Fibroblast of mammary gland (primary cell): ENCODE measurements at regions not wholly inside any gene's neighbourhood (a gene's known extent, or its start where the extent isn't known, plus 50 kb on each side); places are given as distances from the start of the nearest gene placed in this dataset.

Experiments used
- DNase-seq: peaks from one replicate; pipeline ENCODE4 v3.0.0-alpha.2; 2010; ENCODE audit warnings: low read depth
- H3K4me3 ChIP-seq: 2 replicates; pipeline ENCODE4 v1.5.1; 2011; ENCODE audit warnings: low read depth, mild to moderate bottlenecking, low read length, moderate library complexity; ENCODE audit not compliant: control insufficient read depth
- CTCF ChIP-seq: conservative IDR thresholded peaks from 2 replicates; pipeline ENCODE4 v1.5.1; 2011; ENCODE audit warnings: low read depth, low read length, inconsistent platforms; ENCODE audit not compliant: control insufficient read depth, insufficient read depth

GRCh38 chr2:15112216-15112615, 448.9 kb downstream of the NBAS start:
- TF ChIP-seq CTCF: no peak
- H3K4me3 ChIP-seq: no peak overlapping the region
- peak; percentile 51 for DNase-seq

DNA sequence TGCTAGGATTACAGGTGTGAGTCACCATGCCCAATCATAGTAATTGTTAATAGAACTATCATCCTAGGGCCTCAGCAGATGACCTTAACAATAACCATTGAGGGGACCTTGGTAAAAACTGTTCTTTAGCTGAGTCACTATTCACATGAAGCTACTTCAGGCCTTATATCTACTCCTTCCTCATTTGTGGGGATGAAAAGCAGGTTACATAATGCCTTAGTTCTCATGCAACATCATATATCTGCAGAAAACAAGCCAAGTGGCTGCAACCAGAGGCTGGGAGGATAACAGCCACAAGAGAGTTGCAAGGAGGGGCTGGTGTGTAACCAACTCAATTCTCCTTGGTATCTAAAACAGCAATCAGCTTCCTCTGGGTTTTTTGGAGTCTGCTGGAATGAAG, 445.4 kb downstream of the NBAS start:
- H3K4me3 ChIP-seq: no peak overlapping the region
- TF ChIP-seq CTCF: no peak
- DNase-seq: no peak

- no peak for DNase-seq
- TF ChIP-seq CTCF: no peak
- no peak overlapping the region for H3K4me3 ChIP-seq
Measured at GRCh38 chr2:15116830-15117229, 444.3 kb downstream of the NBAS start.
